Ascending aorta (tissue), 2 donors: ENCODE measurements at regions not wholly inside any gene's neighbourhood (a gene's known extent, or its start where the extent isn't known, plus 50 kb on each side); places are given as distances from the start of the nearest gene placed in this dataset.

Experiments
- DNase-seq, 2 donors: peaks; one replicate each; pipeline ENCODE4 v3.0.0-alpha.2; 2019; ENCODE audit warnings: low spot score in 2 of 2
- H3K27ac ChIP-seq, 2 donors: fragments of 200-600 bp; sonication (generic); one replicate each; pipeline ENCODE4 v1.5.1; 2016 to 2017; ENCODE audit warnings: mild to moderate bottlenecking in 1 of 2
- H3K27me3 ChIP-seq: fragments of 200-600 bp; sonication (generic); one replicate; pipeline ENCODE4 v1.5.1; 2017
- H3K36me3 ChIP-seq, 2 donors: fragments of 200-600 bp; sonication (generic); one replicate each; pipeline ENCODE4 v1.5.1; 2016
- H3K4me1 ChIP-seq, 2 donors: fragments of 200-600 bp; sonication (generic); one replicate each; pipeline ENCODE4 v1.5.1; 2016 to 2017; ENCODE audit warnings: mild to moderate bottlenecking in 1 of 2
- H3K4me3 ChIP-seq, 2 donors: fragments of 200-600 bp; sonication (generic); one replicate each; pipeline ENCODE4 v1.5.1; 2016 to 2017; ENCODE audit warnings: mild to moderate bottlenecking in 1 of 2
- H3K9me3 ChIP-seq, 2 donors: fragments of 200-600 bp; sonication (generic); one replicate each; pipeline ENCODE4 v1.5.1; 2016
- intact Hi-C: fragments of 100-400 bp; cut with DNase I; formaldehyde crosslinking; loops from one replicate; pipeline ENCODE4 v1.15.1; 2023
- TF ChIP-seq, protein P1 (sequence below), 3 experiments: fragments of 200-600 bp in 2 of 3; fragments of 450-650 bp in 1 of 3; sonication (generic) in 2 of 3; IDR thresholded peaks; one replicate each; pipeline ENCODE4 v1.5.1; 2016 to 2019; ENCODE audit warnings: antibody characterized with exemption in 3 of 3, mild to moderate bottlenecking in 1 of 3, moderate library complexity in 1 of 3

DNA sequence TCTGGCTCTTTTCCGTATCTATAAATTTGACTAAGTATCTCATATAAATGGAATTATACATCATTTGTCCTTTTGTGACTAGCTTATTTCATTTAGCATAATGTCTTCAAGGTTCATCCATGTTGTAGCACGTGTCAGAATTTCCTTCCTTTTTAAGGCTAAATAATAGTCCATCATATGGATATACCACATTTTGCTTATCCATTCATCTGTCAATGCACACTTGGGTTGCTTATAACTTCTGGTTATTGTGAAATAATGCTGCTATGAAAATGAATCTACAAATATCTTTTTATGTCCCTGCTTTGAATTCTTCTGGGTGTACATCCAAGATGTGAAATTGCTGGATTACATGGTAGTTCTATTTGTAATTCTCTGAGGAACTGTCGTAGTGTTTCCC lies 119.6 kb downstream of the RHOU start:
- intact Hi-C loops: no loop called here
- TF ChIP-seq, protein P1, sequence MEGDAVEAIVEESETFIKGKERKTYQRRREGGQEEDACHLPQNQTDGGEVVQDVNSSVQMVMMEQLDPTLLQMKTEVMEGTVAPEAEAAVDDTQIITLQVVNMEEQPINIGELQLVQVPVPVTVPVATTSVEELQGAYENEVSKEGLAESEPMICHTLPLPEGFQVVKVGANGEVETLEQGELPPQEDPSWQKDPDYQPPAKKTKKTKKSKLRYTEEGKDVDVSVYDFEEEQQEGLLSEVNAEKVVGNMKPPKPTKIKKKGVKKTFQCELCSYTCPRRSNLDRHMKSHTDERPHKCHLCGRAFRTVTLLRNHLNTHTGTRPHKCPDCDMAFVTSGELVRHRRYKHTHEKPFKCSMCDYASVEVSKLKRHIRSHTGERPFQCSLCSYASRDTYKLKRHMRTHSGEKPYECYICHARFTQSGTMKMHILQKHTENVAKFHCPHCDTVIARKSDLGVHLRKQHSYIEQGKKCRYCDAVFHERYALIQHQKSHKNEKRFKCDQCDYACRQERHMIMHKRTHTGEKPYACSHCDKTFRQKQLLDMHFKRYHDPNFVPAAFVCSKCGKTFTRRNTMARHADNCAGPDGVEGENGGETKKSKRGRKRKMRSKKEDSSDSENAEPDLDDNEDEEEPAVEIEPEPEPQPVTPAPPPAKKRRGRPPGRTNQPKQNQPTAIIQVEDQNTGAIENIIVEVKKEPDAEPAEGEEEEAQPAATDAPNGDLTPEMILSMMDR (IDR thresholded peaks at IDR 0.05): no peak
- no peaks in the 10 kb centered on the region for H3K27me3 ChIP-seq
- H3K4me1 ChIP-seq: no peaks in the 10 kb centered on the region
- H3K9me3 ChIP-seq: no peaks in the 10 kb centered on the region
- no peak for DNase-seq
- H3K36me3 ChIP-seq: no peaks in the 10 kb centered on the region
- no peak overlapping the region for H3K27ac ChIP-seq
- no peak overlapping the region for H3K4me3 ChIP-seq

DNA sequence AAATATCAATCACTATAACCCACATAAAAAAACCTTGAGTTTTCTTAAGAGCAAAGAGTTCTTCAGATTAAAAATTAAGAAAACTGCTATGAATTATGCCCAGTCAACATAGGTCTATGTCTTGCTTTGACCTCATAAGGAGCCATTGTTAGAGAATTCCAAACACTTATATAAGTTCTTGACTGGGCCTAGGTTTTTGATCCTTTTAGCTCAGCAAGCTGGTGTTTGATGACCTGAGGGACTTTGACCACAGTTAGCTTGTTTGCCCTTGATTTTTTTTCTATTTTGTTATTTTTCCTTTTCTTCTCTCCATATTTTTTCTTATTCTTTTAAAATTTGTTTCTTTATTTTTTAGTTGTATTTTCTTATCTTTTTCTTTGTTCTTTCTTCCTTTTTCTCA lies 122.3 kb downstream of the RHOU start:
- DNase-seq: no peak
- no peaks in the 10 kb centered on the region for H3K9me3 ChIP-seq
- TF ChIP-seq, protein P1 (IDR thresholded peaks at IDR 0.05): no peak
- no peaks in the 10 kb centered on the region for H3K36me3 ChIP-seq
- H3K4me1 ChIP-seq: peaks cover under 1 to 18% of the 10 kb centered on the region in 2 donors
- H3K4me3 ChIP-seq: no peak overlapping the region
- intact Hi-C loops: no loop called here
- H3K27ac ChIP-seq: no peak overlapping the region
- H3K27me3 ChIP-seq: no peaks in the 10 kb centered on the region

DNA sequence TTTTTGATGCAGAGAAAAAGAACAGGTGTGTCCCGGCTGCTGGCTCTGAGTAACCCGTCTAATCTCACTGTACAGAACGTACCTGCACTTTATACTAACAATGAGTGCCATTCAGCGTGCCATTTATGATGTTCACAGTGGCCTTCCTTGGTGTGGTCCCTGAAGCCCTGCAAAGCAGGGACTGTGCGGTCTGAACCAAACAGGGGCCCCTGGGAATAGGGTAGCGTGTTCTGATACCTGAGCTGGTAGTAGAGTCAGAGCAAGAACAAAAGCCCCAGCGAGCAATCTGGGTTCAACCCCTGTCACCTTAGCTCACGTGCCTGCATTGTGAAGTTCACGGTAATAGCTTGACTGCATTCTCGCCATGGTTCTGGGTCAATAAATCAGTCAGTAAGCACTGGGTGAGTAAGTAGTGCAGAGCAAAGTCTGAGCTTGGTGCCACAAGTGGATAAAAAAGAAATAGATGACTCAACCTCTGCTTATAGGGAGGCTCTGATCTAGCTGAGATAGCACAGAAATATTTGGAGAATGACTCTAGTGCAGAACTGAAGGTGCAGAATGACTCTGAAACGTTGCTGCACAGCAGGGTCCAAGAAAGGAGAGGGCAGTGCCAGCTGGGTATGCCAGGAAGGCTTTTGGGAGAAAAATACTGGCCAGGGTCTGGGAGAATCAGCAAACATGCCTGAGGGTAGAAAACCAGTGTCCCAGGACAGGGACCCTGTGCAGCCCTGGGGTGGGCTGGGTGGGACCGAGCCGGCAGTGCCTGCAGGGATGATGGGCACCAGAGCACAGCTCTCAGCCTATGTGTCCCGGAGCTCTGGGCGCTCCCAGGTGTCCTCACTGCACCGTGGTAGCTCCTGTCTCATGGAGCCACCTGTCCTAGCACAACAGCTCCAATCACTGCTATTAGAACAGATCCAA lies 125.9 kb downstream of the RHOU start:
- no peaks in the 10 kb centered on the region for H3K27me3 ChIP-seq
- intact Hi-C loops: loop anchor here (5.0 kb wide), 2 partner anchors 41 to 124 kb away; partner anchors contain the start of gene RHOU
- H3K36me3 ChIP-seq: no peaks in the 10 kb centered on the region
- peak overlapping the region in 1 of 2 donors; percentile 19 for H3K27ac ChIP-seq
- TF ChIP-seq, protein P1 (IDR thresholded peaks at IDR 0.05): no peak
- peak in 1 of 2 donors; percentile 69 for DNase-seq
- H3K4me3 ChIP-seq: no peak overlapping the region
- peaks cover 5 to 18% of the 10 kb centered on the region in 2 donors for H3K4me1 ChIP-seq
- H3K9me3 ChIP-seq: no peaks in the 10 kb centered on the region

DNA sequence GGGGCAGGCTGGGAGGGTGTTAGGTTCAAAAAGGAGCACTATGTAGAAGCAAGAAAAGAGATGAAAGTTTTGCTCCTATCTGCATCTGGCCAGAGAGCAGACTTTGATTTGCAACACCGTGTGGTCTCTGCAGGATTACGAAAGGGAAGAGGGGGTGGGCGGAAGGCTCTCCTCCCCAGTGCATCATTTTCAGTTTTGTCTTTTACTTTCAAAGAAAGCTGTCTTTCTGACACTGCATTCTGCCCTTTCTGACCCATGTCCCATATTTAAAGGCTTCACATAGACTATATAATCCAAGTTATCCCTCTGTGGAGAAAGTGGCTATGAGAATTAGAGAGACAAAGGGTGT lies 126.5 kb downstream of the RHOU start:
- Histone ChIP-seq H3K4me1 (peaks cover 5 to 18% of the 10 kb centered on the region in 2 donors), H3K36me3 (no peaks in the 10 kb centered on the region), H3K4me3 (no peak overlapping the region), H3K9me3 (no peaks in the 10 kb centered on the region), H3K27ac (no peak overlapping the region), H3K27me3 (no peaks in the 10 kb centered on the region)
- intact Hi-C loops: loop anchor here (5.0 kb wide), 2 partner anchors 40 to 125 kb away; partner anchors contain the start of gene RHOU
- TF ChIP-seq, protein P1 (IDR thresholded peaks at IDR 0.05): no peak
- no peak for DNase-seq

DNA sequence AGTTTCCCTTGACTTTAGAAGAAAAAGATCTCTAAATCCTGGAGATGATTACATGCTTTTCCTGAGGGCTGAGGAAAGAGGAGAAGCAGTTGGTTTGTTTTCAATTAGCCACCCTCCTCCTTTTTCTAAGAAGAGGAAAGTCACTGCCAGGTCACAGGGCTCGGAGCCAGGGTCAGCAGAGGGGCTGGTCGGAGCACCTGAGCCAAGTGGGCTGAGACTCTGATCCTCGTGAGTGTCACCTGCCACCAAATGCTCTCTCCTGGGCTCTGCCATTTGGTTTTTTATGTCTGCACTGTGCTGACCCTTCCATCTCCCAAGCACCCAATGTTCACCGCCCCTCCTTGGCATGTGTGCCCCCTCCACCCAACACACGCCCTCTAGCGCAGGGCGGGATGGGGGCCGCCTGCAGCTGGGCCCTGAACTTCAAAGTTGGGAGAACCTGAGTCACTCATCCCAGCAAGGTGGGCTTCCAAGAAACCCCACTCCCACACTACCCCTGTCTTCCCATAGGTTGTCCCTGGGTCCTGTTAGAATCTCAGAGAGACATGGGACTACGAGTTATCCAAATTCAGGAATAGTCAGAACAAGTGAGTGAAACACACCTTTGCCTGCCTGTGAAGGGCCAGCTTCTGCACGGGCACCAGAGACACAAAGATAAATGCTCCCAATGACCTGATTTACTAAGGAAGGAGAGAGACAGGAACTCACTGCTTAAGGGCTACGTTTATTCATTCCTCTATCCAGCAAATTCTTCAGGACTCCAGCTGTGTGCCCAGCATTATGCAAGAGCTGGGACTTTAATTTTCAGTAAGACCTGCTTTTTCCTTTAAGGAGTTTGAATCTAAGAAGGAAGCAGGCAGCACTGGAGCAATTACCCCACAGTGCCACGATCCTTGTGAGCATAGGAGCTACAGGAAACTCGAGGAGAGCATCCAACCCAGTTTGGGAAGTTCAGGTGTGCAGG lies 127.5 kb downstream of the RHOU start:
- intact Hi-C loops: loop anchor here (5.0 kb wide), 2 partner anchors 39 to 126 kb away; partner anchors contain the start of gene RHOU
- no peaks in the 10 kb centered on the region for H3K36me3 ChIP-seq
- peak overlapping the region in 1 of 2 donors; percentile 28 for H3K27ac ChIP-seq
- peaks cover 5 to 18% of the 10 kb centered on the region in 2 donors for H3K4me1 ChIP-seq
- no peaks in the 10 kb centered on the region for H3K27me3 ChIP-seq
- H3K4me3 ChIP-seq: no peak overlapping the region
- TF ChIP-seq, protein P1 (IDR thresholded peaks at IDR 0.05): no peak
- DNase-seq: no peak
- no peaks in the 10 kb centered on the region for H3K9me3 ChIP-seq
